GM23248 (cell line): ENCODE measurements at regions not wholly inside any gene's neighbourhood (a gene's known extent, or its start where the extent isn't known, plus 50 kb on each side); places are given as distances from the start of the nearest gene placed in this dataset.

Experiments
- DNase-seq: peaks from one replicate; pipeline ENCODE4 v3.0.0-alpha.2; 2015
- H2AFZ ChIP-seq: fragments of 200-600 bp; sonication (generic); 2 replicates; pipeline ENCODE4 v1.6.1; 2016; ENCODE audit warnings: antibody characterized with exemption
- H3F3A ChIP-seq: fragments of 200-600 bp; sonication (generic); 2 replicates; pipeline ENCODE4 v1.6.1; 2016; ENCODE audit warnings: mild to moderate bottlenecking, antibody characterized with exemption, mixed run types; ENCODE audit not compliant: insufficient read depth
- H3K27ac ChIP-seq: fragments of 200-600 bp; sonication (generic); 2 replicates; pipeline ENCODE4 v1.5.1; 2016; ENCODE audit warnings: mild to moderate bottlenecking
- H3K27me3 ChIP-seq: fragments of 200-600 bp; sonication (generic); replicated peaks from 2 replicates; pipeline ENCODE4 v1.6.1; 2016; ENCODE audit warnings: mild to moderate bottlenecking; ENCODE audit not compliant: insufficient read depth
- H3K36me3 ChIP-seq: fragments of 200-600 bp; sonication (generic); 2 replicates; pipeline ENCODE4 v1.6.1; 2016; ENCODE audit warnings: low read depth, mild to moderate bottlenecking
- H3K4me1 ChIP-seq: fragments of 200-600 bp; sonication (generic); 2 replicates; pipeline ENCODE4 v1.6.1; 2016; ENCODE audit warnings: mild to moderate bottlenecking; ENCODE audit not compliant: insufficient read depth
- H3K4me2 ChIP-seq: fragments of 200-600 bp; sonication (generic); one replicate; pipeline ENCODE4 v1.6.1; 2016; ENCODE audit warnings: mild to moderate bottlenecking; ENCODE audit not compliant: unreplicated experiment
- H3K4me3 ChIP-seq: fragments of 200-600 bp; sonication (generic); 2 replicates; pipeline ENCODE4 v1.5.1; 2016; ENCODE audit warnings: mild to moderate bottlenecking
- H3K79me2 ChIP-seq: fragments of 200-600 bp; sonication (generic); 2 replicates; pipeline ENCODE4 v1.6.1; 2016; ENCODE audit warnings: mild to moderate bottlenecking; ENCODE audit not compliant: insufficient read depth
- H3K9ac ChIP-seq: fragments of 200-600 bp; sonication (generic); 2 replicates; pipeline ENCODE4 v1.6.1; 2016; ENCODE audit warnings: mild to moderate bottlenecking
- H3K9me2 ChIP-seq: fragments of 200-600 bp; sonication (generic); 2 replicates; pipeline ENCODE4 v1.6.1; 2016; ENCODE audit warnings: mixed run types, mild to moderate bottlenecking, moderate library complexity; ENCODE audit not compliant: insufficient read depth
- H3K9me3 ChIP-seq: fragments of 200-600 bp; sonication (generic); one replicate; pipeline ENCODE4 v1.6.1; 2017; ENCODE audit warnings: low read depth
- H4K20me1 ChIP-seq: fragments of 200-600 bp; sonication (generic); 2 replicates; pipeline ENCODE4 v1.6.0; 2016; ENCODE audit not compliant: insufficient read depth
- EZH2 ChIP-seq: fragments of 200-600 bp; sonication (generic); IDR thresholded peaks from 2 replicates; pipeline ENCODE4 v1.6.1; 2018; ENCODE audit warnings: antibody characterized with exemption, mild to moderate bottlenecking; ENCODE audit not compliant: insufficient read depth, poor library complexity, severe bottlenecking
- EZH2phosphoT487 ChIP-seq: fragments of 200-600 bp; sonication (generic); IDR thresholded peaks from 2 replicates; pipeline ENCODE4 v1.6.1; 2018; ENCODE audit warnings: antibody characterized with exemption, moderate library complexity, mild to moderate bottlenecking, low read depth; ENCODE audit not compliant: insufficient read depth
- WGBS, 2 experiments: methylation state at CpG; one replicate each; pipeline ENCODE4 v1.1.6; 2015 to 2017; ENCODE audit warnings: low lambda C conversion rate in 2 of 2, low coverage in 1 of 2; ENCODE audit errors: missing lambda C conversion rate in 2 of 2; 5-methylcytosine and 5-hydroxymethylcytosine counted together
- in situ Hi-C: fragments of 300-500 bp; cut with MboI; formaldehyde crosslinking; loops from 2 replicates; pipeline ENCODE4 v1.15.0; 2020

DNA sequence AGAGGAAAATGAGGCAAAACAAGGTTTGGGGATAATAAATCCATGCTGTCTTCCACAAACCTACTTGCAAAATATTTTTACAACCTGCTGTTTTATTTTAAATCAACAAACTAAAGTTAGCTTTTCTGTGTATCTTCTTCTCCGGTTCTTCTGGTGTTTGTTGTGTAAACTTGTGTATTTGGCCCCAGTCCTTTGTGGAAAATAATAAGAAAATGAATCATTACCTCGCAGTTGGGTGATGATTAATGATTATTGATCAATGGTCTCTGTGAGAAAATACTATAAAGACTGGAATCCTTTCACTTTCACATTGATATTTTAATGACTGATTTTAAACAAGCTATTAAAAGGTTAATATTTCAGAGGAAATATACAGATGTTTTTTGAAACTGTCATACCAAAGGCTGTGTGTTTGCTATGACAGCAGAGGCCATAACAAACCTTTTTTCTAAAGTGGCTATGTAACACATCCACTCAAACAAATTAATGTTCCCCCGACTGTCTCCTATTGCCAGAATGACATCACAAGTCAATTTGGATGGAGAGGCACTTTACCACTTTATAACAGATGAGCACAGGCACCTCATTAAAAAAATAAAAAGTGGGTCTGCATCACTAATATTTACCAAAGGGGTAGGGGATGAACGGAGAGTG is 152.5 kb downstream of the MEX3B start:
- Histone ChIP-seq H3K27ac (no peak overlapping the region), H3K27me3 (peaks cover 7% of the 10 kb centered on the region; the same call in 1 of the 2 replicates), H4K20me1 (no peaks in the 10 kb centered on the region), H3K9ac (no peak overlapping the region), H3K4me1 (peaks cover 17% of the 10 kb centered on the region), H2AFZ (no peak overlapping the region), H3K9me3 (no peaks in the 10 kb centered on the region), H3K4me3 (no peak overlapping the region), H3F3A (peaks cover 6% of the 10 kb centered on the region; the same call in 1 of the 2 replicates), H3K79me2 (no peaks in the 10 kb centered on the region), H3K36me3 (no peaks in the 10 kb centered on the region), H3K9me2 (no peaks in the 10 kb centered on the region), H3K4me2 (no peak overlapping the region)
- TF ChIP-seq EZH2 (no peak), EZH2phosphoT487 (no peak)
- WGBS, 2 experiments, result 6 to 8% methylated on average over 4 of the region's 4 CpGs
- in situ Hi-C loops, result no loop called here
- DNase-seq, result no peak

- DNase-seq, result no peak
- no peaks in the 10 kb centered on the region for H3K36me3 ChIP-seq
- in situ Hi-C loops, result no loop called here
- H3K27me3 ChIP-seq, result no peaks in the 10 kb centered on the region
- WGBS, 2 experiments, result 58 to 69% methylated on average over 1 of the region's 1 CpG
- no peak for TF ChIP-seq EZH2
- TF ChIP-seq EZH2phosphoT487, result no peak
- H3K79me2 ChIP-seq, result no peaks in the 10 kb centered on the region
- no peak overlapping the region for H3K9ac ChIP-seq
- H3K9me2 ChIP-seq, result no peaks in the 10 kb centered on the region
- H3K4me2 ChIP-seq, result no peak overlapping the region
- H3K4me3 ChIP-seq, result no peak overlapping the region
- no peaks in the 10 kb centered on the region for H4K20me1 ChIP-seq
- H3K4me1 ChIP-seq, result peaks cover 15% of the 10 kb centered on the region
- no peak overlapping the region for H3K27ac ChIP-seq
- H3F3A ChIP-seq, result peaks cover 6% of the 10 kb centered on the region; the same call in 1 of the 2 replicates
- H2AFZ ChIP-seq, result no peak overlapping the region
- H3K9me3 ChIP-seq, result no peaks in the 10 kb centered on the region
Measured at GRCh38 chr15:81890496-81890895, 155.3 kb downstream of the MEX3B start.

DNA sequence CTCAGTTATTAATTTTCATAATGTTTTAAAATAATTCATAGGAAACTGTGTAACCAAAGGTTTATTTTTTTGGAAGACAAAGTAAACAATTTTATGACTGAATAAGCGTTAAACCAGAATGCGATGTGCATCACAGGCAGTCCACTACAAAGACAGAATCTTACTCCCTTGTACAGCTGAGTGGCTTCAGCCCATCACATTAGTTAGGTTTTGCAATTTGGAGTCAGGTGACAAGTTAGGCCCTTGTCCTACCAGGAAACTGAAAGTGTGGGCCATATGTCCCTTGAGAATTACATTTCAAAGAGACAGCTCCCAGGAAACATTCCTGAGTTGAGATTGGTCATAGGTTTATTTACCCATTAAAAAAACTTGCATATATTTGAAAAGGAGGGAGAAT is 156.3 kb downstream of the MEX3B start:
- Histone ChIP-seq H2AFZ (no peak overlapping the region), H3K27me3 (no peaks in the 10 kb centered on the region), H3K9ac (no peak overlapping the region), H3K4me3 (no peak overlapping the region), H3K27ac (no peak overlapping the region), H3F3A (peaks cover 6% of the 10 kb centered on the region; the same call in 1 of the 2 replicates), H3K36me3 (no peaks in the 10 kb centered on the region), H3K79me2 (no peaks in the 10 kb centered on the region), H3K9me3 (no peaks in the 10 kb centered on the region), H4K20me1 (no peaks in the 10 kb centered on the region), H3K4me2 (no peak overlapping the region), H3K4me1 (peaks cover 15% of the 10 kb centered on the region), H3K9me2 (no peaks in the 10 kb centered on the region)
- 35 to 37% methylated on average over 2 of the region's 2 CpGs for WGBS, 2 experiments
- no peak for TF ChIP-seq EZH2phosphoT487
- no peak for TF ChIP-seq EZH2
- in situ Hi-C loops, result no loop called here
- no peak for DNase-seq

DNA sequence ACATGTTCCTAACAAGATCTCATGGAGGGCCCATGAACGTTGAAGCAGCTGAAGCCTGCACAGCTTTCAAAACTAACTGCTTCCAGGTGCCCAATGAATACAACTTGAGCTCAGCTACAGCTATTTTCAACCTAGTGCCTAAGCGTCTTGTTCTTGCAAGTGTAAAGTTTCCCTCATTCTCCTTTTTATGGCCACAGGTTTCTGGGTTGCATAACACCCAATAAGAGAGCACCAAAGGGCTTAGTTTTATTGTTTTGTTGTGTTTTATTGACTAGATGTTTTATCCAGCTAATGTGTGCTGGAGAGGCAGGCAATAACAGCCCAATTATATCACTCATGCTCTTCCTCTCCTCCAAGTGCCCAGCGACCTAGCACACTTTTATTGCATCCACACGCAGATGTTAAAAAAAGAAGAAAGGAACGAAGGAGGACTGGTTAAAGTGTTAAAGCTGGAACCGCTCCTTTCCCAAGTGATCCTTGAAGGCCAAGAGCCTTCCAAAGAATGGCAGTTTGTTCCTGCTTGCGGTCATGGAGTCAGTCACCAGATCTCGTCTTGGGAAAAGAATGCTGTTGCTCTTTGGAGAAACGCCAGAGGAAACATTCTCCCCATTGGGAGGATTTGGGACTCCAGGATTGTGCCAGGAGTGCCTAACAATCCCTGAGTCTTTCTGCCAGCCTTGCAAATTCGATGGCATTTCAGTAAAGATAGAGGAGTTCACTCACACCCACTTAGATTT is 156.9 kb downstream of the MEX3B start:
- Histone ChIP-seq H3K27me3 (0 out of 2 replicates have a peak, but pooled peaks cover 2% of the 10 kb centered on the region), H3K27ac (no peak overlapping the region), H3K9me2 (no peaks in the 10 kb centered on the region), H3K4me2 (no peak overlapping the region), H3F3A (peaks cover 6% of the 10 kb centered on the region; the same call in 1 of the 2 replicates), H3K4me3 (no peak overlapping the region), H2AFZ (peak overlapping the region; percentile 24; the same call in 1 of the 2 replicates), H3K9me3 (no peaks in the 10 kb centered on the region), H3K4me1 (peaks cover 15% of the 10 kb centered on the region), H3K36me3 (no peaks in the 10 kb centered on the region), H3K9ac (no peak overlapping the region), H4K20me1 (no peaks in the 10 kb centered on the region), H3K79me2 (no peaks in the 10 kb centered on the region)
- DNase-seq, result peak; percentile 66
- 12 to 13% methylated on average over 10 of the region's 10 CpGs for WGBS, 2 experiments
- in situ Hi-C loops, result no loop called here
- TF ChIP-seq EZH2phosphoT487 (no peak), EZH2 (no peak)
